A549 (cell line): ENCODE measurements at regions not wholly inside any gene's neighbourhood (a gene's known extent, or its start where the extent isn't known, plus 50 kb on each side); places are given as distances from the start of the nearest gene placed in this dataset.

Source experiments
- ATAC-seq, 2 experiments: fragments of 200-7000 bp in 1 of 2; fragments of >200 bp in 1 of 2; cut with Nextera tagmentation in 1 of 2; cut with Tn5 transposase in 1 of 2; 3 replicates each; pipeline versions ENCODE4 v1.8.0 to v1.9.1; 2018 to 2020; ENCODE audit warnings: mild to moderate bottlenecking in 1 of 2, moderate library complexity in 1 of 2
- CTCF ChIA-PET: fragments of 300-600 bp; sonication (Branson Sonifier 250); formaldehyde crosslinking; extraction: SDS; loops from one replicate; lab custom pipeline; 2021; ENCODE audit warnings: antibody characterized with exemption, inconsistent platforms; lab: Yijun Ruan, JAX
- POLR2A ChIA-PET: fragments of 350-600 bp; formaldehyde crosslinking; extraction: SDS; loops from one replicate; lab custom pipeline; 2021; ENCODE audit warnings: antibody characterized with exemption, inconsistent platforms; lab: Yijun Ruan, JAX
- DNase-seq, 2 experiments: peaks; one replicate each; pipeline versions ENCODE4 v3.0.0 to v3.0.0-alpha.2; 2011 to 2016; ENCODE audit warnings: low read depth in 1 of 2, low spot score in 1 of 2
- FAIRE-seq: peaks from 2 replicates; lab custom pipeline; 2011; peaks lifted over from hg19 to GRCh38; lab: Jason Lieb, UNC
- H3K27ac ChIP-seq, 2 experiments: fragments of >200 bp; sonication (Bioruptor Twin); formaldehyde crosslinking; 3 replicates each; pipeline ENCODE4 v1.5.1; 2016 to 2017
- H3K4me1 ChIP-seq: fragments of >200 bp; sonication (Bioruptor Twin); formaldehyde crosslinking; 3 replicates; pipeline ENCODE4 v1.6.1; 2016
- H3K4me2 ChIP-seq: fragments of >200 bp; sonication (Bioruptor Twin); formaldehyde crosslinking; 3 replicates; pipeline ENCODE4 v1.6.1; 2016
- H3K4me3 ChIP-seq: fragments of >200 bp; sonication (Bioruptor Twin); formaldehyde crosslinking; 3 replicates; pipeline ENCODE4 v1.5.1; 2016
- H3K9me3 ChIP-seq: fragments of >200 bp; sonication (Bioruptor Twin); formaldehyde crosslinking; 3 replicates; pipeline ENCODE4 v1.6.1; 2016
- ATOH8 ChIP-seq: fragments of 250-450 bp; sonication (Bioruptor Pico); IDR thresholded peaks from 2 replicates; pipeline ENCODE4 v1.5.0; 2020; ENCODE audit warnings: low read depth, mild to moderate bottlenecking, moderate library complexity
- EP300 ChIP-seq, 2 experiments: fragments of >200 bp; sonication (Bioruptor Twin); formaldehyde crosslinking; IDR thresholded peaks; 2 replicates in 1 of 2; 3 replicates in 1 of 2; pipeline ENCODE4 v1.6.1; 2016 to 2017
- ESRRA ChIP-seq: fragments of 150-350 bp; IDR thresholded peaks from 2 replicates; pipeline ENCODE4 v1.6.1; 2014; ENCODE audit warnings: mild to moderate bottlenecking, low read length, borderline replicate concordance
- FOSL2 ChIP-seq, 2 experiments: fragments of 450-650 bp in 1 of 2; fragments of >200 bp in 1 of 2; sonication (Bioruptor Twin) in 1 of 2; formaldehyde crosslinking; IDR thresholded peaks; 2 replicates each; pipeline versions ENCODE4 v1.5.0 to v1.6.1; 2016 to 2020; ENCODE audit warnings: mild to moderate bottlenecking in 1 of 2, moderate library complexity in 1 of 2
- FOXS1 ChIP-seq: fragments of 250-450 bp; sonication (Bioruptor Pico); IDR thresholded peaks from 2 replicates; pipeline ENCODE4 v1.5.0; 2020; ENCODE audit warnings: mild to moderate bottlenecking, moderate library complexity
- HDAC2 ChIP-seq: fragments of 200-600 bp; sonication (generic); IDR thresholded peaks from 2 replicates; pipeline ENCODE4 v1.6.1; 2016
- HOXA7 ChIP-seq: fragments of 250-450 bp; sonication (Bioruptor Pico); IDR thresholded peaks from 2 replicates; pipeline ENCODE4 v1.5.0; 2020; ENCODE audit warnings: mild to moderate bottlenecking, moderate library complexity
- HOXB5 ChIP-seq: fragments of 250-450 bp; sonication (Bioruptor Pico); IDR thresholded peaks from 2 replicates; pipeline ENCODE4 v1.5.0; 2020; ENCODE audit warnings: mild to moderate bottlenecking, moderate library complexity
- JUN ChIP-seq, 2 experiments: fragments of >200 bp; sonication (Bioruptor Twin); formaldehyde crosslinking; IDR thresholded peaks; 2 replicates in 1 of 2; 3 replicates in 1 of 2; pipeline ENCODE4 v1.6.1; 2016 to 2017
- MAFK ChIP-seq: fragments of 450-650 bp; IDR thresholded peaks from 2 replicates; pipeline ENCODE4 v1.6.1; 2014; ENCODE audit not compliant: partially characterized antibody
- NFE2L2 ChIP-seq: fragments of 150-350 bp; conservative IDR thresholded peaks from 2 replicates; pipeline ENCODE4 v1.6.1; 2014; ENCODE audit warnings: low read length
- NPAS2 ChIP-seq: fragments of 250-450 bp; sonication (Bioruptor Pico); IDR thresholded peaks from 2 replicates; pipeline ENCODE4 v1.8.0; 2022; ENCODE audit warnings: mild to moderate bottlenecking, moderate library complexity, borderline replicate concordance
- NR3C1 ChIP-seq: fragments of >200 bp; sonication (Bioruptor Twin); formaldehyde crosslinking; IDR thresholded peaks from 3 replicates; pipeline ENCODE4 v1.6.1; 2017
- PHF8 ChIP-seq: fragments of 200-600 bp; sonication (generic); IDR thresholded peaks from 2 replicates; pipeline ENCODE4 v1.6.1; 2016; ENCODE audit warnings: low read depth, mild to moderate bottlenecking, antibody characterized with exemption, moderate library complexity, borderline replicate concordance
- POLR2AphosphoS2 ChIP-seq: conservative IDR thresholded peaks from 2 replicates; pipeline ENCODE4 v1.6.1; 2012; ENCODE audit warnings: low read length, improper control_type of control experiment, inconsistent platforms
- RARB ChIP-seq: fragments of 250-450 bp; sonication (Bioruptor Pico); IDR thresholded peaks from 2 replicates; pipeline ENCODE4 v1.8.0; 2021; ENCODE audit warnings: mild to moderate bottlenecking, moderate library complexity
- RNF2 ChIP-seq: fragments of 200-600 bp; sonication (generic); IDR thresholded peaks from 2 replicates; pipeline ENCODE4 v1.6.1; 2016; ENCODE audit warnings: low read depth, mild to moderate bottlenecking, antibody characterized with exemption, moderate library complexity, borderline replicate concordance
- TFCP2L1 ChIP-seq: fragments of 250-450 bp; sonication (Bioruptor Pico); IDR thresholded peaks from 2 replicates; pipeline ENCODE4 v1.5.0; 2021; ENCODE audit warnings: mild to moderate bottlenecking
- TP53 ChIP-seq: fragments of 250-450 bp; sonication (Bioruptor Pico); IDR thresholded peaks from 2 replicates; pipeline ENCODE4 v1.5.0; 2021; ENCODE audit warnings: mild to moderate bottlenecking, moderate library complexity
- ZC3H11A ChIP-seq: fragments of 450-650 bp; IDR thresholded peaks from 2 replicates; pipeline ENCODE4 v1.6.1; 2014; ENCODE audit warnings: antibody characterized with exemption, mild to moderate bottlenecking
- ZSCAN20 ChIP-seq: fragments of 250-450 bp; sonication (Bioruptor Pico); IDR thresholded peaks from 2 replicates; pipeline ENCODE4 v1.8.0; 2022; ENCODE audit warnings: mild to moderate bottlenecking, moderate library complexity
- WGBS: methylation state at CpG from one replicate; pipeline ENCODE4 v1.1.6; 2017; ENCODE audit errors: missing lambda C conversion rate; 5-methylcytosine and 5-hydroxymethylcytosine counted together
- TF ChIP-seq, protein P1 (sequence below): fragments of 250-450 bp; sonication (Bioruptor Pico); IDR thresholded peaks from 2 replicates; pipeline ENCODE4 v1.5.0; 2021; ENCODE audit warnings: mild to moderate bottlenecking, moderate library complexity, borderline replicate concordance

- Histone ChIP-seq H3K4me2 (no peak overlapping the region), H3K4me1 (no peaks in the 10 kb centered on the region), H3K4me3 (no peak overlapping the region), H3K27ac (no peak overlapping the region), H3K9me3 (peaks cover 14% of the 10 kb centered on the region; the same call in 2 of the 3 replicates)
- CTCF ChIA-PET = interaction anchor here (0.6 kb wide), 1 partner anchor 48 kb away, joined by 5 read pairs; no protein-coding TSS in a partner anchor
- ATAC-seq = no peak
- no peak for FAIRE-seq
- TF ChIP-seq RNF2 (no peak), ZSCAN20 (no peak), HOXA7 (CRISPR knock-in tag) (no peak), FOXS1 (CRISPR knock-in tag) (no peak), PHF8 (no peak), ESRRA (no peak), HOXB5 (no peak), HDAC2 (no peak)
- TF ChIP-seq, protein P1, sequence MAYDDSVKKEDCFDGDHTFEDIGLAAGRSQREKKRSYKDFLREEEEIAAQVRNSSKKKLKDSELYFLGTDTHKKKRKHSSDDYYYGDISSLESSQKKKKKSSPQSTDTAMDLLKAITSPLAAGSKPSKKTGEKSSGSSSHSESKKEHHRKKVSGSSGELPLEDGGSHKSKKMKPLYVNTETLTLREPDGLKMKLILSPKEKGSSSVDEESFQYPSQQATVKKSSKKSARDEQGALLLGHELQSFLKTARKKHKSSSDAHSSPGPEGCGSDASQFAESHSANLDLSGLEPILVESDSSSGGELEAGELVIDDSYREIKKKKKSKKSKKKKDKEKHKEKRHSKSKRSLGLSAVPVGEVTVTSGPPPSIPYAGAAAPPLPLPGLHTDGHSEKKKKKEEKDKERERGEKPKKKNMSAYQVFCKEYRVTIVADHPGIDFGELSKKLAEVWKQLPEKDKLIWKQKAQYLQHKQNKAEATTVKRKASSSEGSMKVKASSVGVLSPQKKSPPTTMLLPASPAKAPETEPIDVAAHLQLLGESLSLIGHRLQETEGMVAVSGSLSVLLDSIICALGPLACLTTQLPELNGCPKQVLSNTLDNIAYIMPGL = no peak
- WGBS = 57% methylated on average over 5 of the region's 5 CpGs
- no peak for DNase-seq
- POLR2A ChIA-PET = no interaction called here
These were observed 1085.8 kb upstream of the AUTS2 start for GRCh38 chr7:68512466-68512865.

DNA sequence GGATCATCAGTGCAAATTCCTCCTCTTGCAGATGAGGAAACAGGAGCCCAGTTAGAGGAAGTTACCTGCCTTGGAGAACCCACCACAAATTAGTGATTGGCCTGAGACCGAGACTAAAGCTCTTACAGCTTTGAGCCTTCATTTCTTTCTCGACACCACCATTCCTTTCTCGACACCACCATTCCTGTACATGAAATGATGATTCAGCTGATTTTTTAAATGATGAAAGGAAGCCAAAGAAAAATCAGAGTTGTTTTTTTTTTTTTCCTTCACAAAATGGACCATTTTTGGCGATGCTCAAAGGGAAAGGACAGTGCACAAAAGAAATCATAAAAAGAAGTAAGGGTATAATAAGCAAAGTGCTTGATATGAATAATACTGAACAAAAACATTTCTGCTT lies 1080.2 kb upstream of the AUTS2 start:
- ChIA-PET POLR2A (no interaction called here), CTCF (no interaction called here)
- no peak overlapping the region for H3K4me3 ChIP-seq
- H3K27ac ChIP-seq = no peak overlapping the region
- ATAC-seq (no peak), DNase-seq (no peak), FAIRE-seq (no peak)
- WGBS = 79% methylated on average over 4 of the region's 4 CpGs
- no peak for TF ChIP-seq ATOH8 (CRISPR knock-in tag)
- peak; percentile 88 for TF ChIP-seq MAFK
- no peak overlapping the region for H3K4me2 ChIP-seq
- H3K9me3 ChIP-seq = no peaks in the 10 kb centered on the region
- H3K4me1 ChIP-seq = no peaks in the 10 kb centered on the region

- DNase-seq (no peak), ATAC-seq (no peak), FAIRE-seq (no peak)
- 61% methylated on average over 3 of the region's 3 CpGs for WGBS
- TF ChIP-seq POLR2AphosphoS2 = no peak
- no peak for TF ChIP-seq NR3C1
- no peak for TF ChIP-seq NPAS2 (CRISPR knock-in tag)
- TF ChIP-seq NFE2L2 = no peak
- no peak for TF ChIP-seq FOSL2 (IDR thresholded peaks at IDR 0.05)
- TF ChIP-seq FOSL2 (CRISPR knock-in tag; IDR thresholded peaks at IDR 0.05) = no peak
- TF ChIP-seq TP53 (CRISPR knock-in tag) = no peak
- no peak for TF ChIP-seq JUN (IDR thresholded peaks at IDR 0.05)
- no peak for TF ChIP-seq ZC3H11A
- Histone ChIP-seq H3K9me3 (no peaks in the 10 kb centered on the region), H3K4me3 (no peak overlapping the region), H3K4me2 (no peak overlapping the region), H3K27ac (no peak overlapping the region), H3K4me1 (no peaks in the 10 kb centered on the region)
- ChIA-PET POLR2A (no interaction called here), CTCF (no interaction called here)
These were observed 1074.1 kb upstream of the AUTS2 start for GRCh38 chr7:68524126-68524525.

- no peaks in the 10 kb centered on the region for H3K4me1 ChIP-seq
- no peak overlapping the region for H3K4me3 ChIP-seq
- H3K27ac ChIP-seq = no peak overlapping the region
- 73% methylated on average over 4 of the region's 4 CpGs for WGBS
- no peak overlapping the region for H3K4me2 ChIP-seq
- ChIA-PET POLR2A (no interaction called here), CTCF (no interaction called here)
- DNase-seq (no peak), FAIRE-seq (no peak), ATAC-seq (no peak)
- TF ChIP-seq RARB (CRISPR knock-in tag) = no peak
- TF ChIP-seq EP300 (IDR thresholded peaks at IDR 0.05) = no peak
- TF ChIP-seq TP53 (CRISPR knock-in tag) = no peak
- TF ChIP-seq TFCP2L1 (CRISPR knock-in tag) = no peak
- no peak for TF ChIP-seq PHF8
- TF ChIP-seq ZSCAN20 = no peak
- no peak for TF ChIP-seq NR3C1
- TF ChIP-seq, all 56 proteins: peak for 0
- no peaks in the 10 kb centered on the region for H3K9me3 ChIP-seq
These were observed 1069.1 kb upstream of the AUTS2 start for GRCh38 chr7:68529221-68529620.
